A673 (cell line): ENCODE measurements at regions not wholly inside any gene's neighbourhood (a gene's known extent, or its start where the extent isn't known, plus 50 kb on each side); places are given as distances from the start of the nearest gene placed in this dataset.
"Not testable (repeated sequence)": the region's sequence is repeated elsewhere in the genome, so short reads cannot be mapped to it uniquely, and the experiment has no call there.

Experiments
- EZH2 ChIP-seq: fragments of 200-600 bp; sonication (generic); IDR thresholded peaks from 2 replicates; pipeline ENCODE4 v1.6.1; 2017; ENCODE audit warnings: borderline replicate concordance, low read depth, mild to moderate bottlenecking, mixed read lengths, antibody characterized with exemption, low read length; ENCODE audit not compliant: poor library complexity, severe bottlenecking
- TF ChIP-seq, protein P1 (sequence below): fragments of 300-800, 200-600 bp; sonication (generic); conservative IDR thresholded peaks from 2 replicates; pipeline ENCODE4 v1.5.1; 2017; ENCODE audit warnings: low read depth, mild to moderate bottlenecking, antibody characterized with exemption, low read length, moderate library complexity, mixed read lengths

DNA sequence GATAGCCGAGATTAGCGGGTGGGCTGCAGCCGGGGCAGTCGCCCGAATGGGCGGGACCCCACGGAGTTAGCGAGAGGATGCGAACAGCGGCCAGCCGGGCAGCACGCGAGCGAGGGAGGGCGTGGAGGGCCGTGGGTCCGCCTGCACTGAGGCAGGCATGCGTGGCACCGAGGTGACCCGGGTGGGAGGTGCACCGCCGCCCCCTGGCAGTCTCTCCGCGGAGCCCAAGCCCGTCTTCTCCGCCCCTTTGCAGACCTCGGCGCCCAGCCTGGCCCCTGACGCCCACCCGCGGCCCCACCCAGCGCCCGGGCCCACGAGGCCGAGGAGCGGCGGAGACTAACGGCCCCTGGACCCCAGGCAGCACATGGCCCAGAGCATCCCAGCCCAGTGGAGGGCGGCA is 266.7 kb upstream of the PLCXD1 start:
- TF ChIP-seq, protein P1, sequence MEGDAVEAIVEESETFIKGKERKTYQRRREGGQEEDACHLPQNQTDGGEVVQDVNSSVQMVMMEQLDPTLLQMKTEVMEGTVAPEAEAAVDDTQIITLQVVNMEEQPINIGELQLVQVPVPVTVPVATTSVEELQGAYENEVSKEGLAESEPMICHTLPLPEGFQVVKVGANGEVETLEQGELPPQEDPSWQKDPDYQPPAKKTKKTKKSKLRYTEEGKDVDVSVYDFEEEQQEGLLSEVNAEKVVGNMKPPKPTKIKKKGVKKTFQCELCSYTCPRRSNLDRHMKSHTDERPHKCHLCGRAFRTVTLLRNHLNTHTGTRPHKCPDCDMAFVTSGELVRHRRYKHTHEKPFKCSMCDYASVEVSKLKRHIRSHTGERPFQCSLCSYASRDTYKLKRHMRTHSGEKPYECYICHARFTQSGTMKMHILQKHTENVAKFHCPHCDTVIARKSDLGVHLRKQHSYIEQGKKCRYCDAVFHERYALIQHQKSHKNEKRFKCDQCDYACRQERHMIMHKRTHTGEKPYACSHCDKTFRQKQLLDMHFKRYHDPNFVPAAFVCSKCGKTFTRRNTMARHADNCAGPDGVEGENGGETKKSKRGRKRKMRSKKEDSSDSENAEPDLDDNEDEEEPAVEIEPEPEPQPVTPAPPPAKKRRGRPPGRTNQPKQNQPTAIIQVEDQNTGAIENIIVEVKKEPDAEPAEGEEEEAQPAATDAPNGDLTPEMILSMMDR: not testable (repeated sequence)
- not testable (repeated sequence) for TF ChIP-seq EZH2
